GM19468 (cell line): ENCODE measurements at regions not wholly inside any gene's neighbourhood (a gene's known extent, or its start where the extent isn't known, plus 50 kb on each side); places are given as distances from the start of the nearest gene placed in this dataset.

ENCODE experiments used
- ATAC-seq: cut with Tn5 transposase; IDR thresholded peaks from one replicate; pipeline ENCODE4 v1.9.1; 2021; ENCODE audit warnings: mild to moderate bottlenecking, moderate library complexity, moderate number of reproducible peaks; ENCODE audit not compliant: unreplicated experiment; ENCODE audit errors: extremely low read depth

DNA sequence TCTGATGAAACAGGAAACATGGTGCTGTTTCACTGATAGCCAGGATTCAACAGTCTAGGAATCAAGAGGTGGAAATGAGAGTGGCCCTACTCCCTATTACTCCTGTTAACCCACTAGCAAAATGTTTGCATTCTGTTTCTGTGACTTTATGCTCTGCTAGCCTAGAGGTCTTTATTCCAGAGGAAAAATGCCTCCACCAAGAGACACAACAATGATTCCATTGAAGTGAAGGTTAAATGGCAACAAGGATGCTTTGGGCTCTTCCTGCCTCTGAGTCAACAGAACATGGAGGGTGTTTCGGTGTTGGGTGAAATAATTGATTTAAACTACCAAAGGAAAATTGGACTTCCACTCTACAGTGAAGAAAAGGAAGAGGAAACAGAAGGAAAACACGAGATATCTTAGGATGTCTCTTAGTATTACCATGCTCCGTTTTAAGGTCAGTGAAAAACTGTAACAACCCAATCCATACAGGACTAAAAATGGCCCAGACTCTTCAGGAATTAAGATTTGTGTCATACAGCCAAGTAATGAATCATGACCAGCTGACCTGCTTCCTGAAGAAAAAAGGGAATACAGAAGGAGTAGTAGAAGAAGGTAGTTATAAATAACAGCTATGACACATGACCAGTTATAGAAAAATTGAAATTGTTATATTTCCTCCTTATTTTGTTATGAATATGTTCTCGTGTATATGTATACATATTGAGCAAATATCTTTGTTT is 1237.8 kb downstream of the NCAM2 start:
- no peak for ATAC-seq

DNA sequence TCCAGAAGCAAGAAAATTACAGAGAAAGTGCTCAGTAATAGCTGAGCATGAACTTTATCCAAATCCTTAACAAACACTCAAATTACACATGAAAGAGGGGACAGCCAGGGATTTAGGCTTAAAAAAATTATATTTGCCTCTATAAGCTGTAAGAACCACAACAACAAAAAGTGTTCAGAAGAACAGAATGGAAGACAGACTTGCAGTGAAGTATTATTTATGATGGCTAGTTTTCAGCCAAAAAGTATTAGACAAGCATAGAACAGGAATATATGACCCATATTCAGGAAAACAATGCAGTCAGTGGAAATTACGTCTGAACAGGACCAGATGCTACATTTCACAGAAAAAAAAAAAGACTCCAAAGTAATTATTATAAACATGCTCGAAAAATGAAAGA is 1246.3 kb downstream of the NCAM2 start:
- no peak for ATAC-seq

GRCh38 chr21:22250355-22250754 is 1252.1 kb downstream of the NCAM2 start:
- ATAC-seq = no peak

DNA sequence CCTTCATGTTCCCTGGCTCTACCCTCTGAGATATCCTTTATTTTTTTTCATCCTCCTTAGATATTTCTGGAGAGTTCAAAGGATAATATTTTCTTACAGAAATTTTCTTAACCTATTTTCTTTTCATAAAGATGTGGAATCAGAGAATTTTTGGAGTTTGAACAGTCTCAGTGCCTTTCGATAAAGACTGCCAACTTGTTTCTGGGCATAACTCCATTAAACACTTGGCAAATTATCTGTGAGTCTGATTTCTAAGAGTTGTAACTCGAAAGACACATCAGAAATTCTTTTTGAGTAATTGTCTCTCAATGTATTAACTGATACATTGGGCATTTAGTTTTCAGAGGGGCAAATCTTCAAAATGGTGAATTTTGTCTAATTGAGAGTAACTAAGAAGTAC is 1255.6 kb downstream of the NCAM2 start:
- ATAC-seq = no peak

DNA sequence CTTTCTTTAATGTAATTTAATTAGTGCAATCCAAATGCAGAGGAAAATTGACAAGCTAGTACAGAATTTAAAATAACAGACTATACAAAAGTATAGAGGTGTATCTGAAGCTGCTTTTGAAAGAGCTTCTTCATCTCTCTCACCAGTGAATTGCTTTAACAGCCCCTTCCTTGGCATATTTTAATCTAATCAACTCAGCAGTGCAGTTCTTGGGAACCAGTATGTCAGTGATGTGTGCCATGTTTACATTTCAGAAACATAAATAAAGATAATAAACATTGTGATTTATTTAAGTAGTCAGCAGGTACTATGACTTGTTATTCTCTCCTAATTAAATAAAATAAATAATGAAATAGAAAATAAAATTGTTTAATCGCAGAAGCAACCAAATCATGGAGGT is 1260.6 kb downstream of the NCAM2 start:
- ATAC-seq = no peak

DNA sequence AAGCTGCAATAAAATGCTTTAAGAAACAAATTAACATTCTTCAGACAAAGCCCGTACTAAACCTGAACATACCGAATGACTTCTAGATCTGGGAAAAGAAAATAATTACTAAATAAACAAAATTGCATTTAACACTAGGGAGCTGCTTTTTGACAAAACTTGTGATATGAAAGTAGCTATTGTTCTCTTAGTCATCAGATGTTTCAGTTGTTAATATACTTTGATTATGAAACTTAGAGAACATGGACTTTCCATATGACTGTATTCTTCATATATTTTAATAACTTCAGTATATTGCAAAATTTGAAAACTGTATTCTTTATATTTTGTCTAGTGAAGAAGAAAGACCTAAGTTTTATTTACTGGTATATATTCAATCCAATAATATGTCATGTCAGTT is 1262.1 kb downstream of the NCAM2 start:
- no peak for ATAC-seq

GRCh38 chr21:22263890-22264289 is 1265.7 kb downstream of the NCAM2 start:
- ATAC-seq = no peak

DNA sequence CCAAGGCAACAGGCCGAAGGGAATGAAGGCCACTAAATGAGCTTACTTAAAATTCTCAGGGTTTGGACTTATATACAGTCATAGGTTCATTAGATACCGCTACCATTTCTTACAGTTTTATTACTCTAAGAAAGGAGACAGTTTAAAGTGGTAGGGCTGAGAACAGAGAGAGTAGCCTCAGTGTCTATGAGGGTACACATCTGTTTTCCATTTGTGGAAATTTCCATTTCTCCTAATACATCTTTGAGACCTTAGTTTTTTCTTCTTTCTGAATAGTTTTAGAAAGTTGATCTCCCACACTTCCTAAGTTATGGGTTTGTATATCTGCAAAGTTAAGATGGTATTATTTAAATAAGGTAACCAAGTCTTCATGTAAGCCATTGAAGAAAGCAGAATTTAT is 1279.1 kb downstream of the NCAM2 start:
- no peak for ATAC-seq

- ATAC-seq = no peak
Measured at GRCh38 chr21:22278366-22278765, 1280.2 kb downstream of the NCAM2 start.

DNA sequence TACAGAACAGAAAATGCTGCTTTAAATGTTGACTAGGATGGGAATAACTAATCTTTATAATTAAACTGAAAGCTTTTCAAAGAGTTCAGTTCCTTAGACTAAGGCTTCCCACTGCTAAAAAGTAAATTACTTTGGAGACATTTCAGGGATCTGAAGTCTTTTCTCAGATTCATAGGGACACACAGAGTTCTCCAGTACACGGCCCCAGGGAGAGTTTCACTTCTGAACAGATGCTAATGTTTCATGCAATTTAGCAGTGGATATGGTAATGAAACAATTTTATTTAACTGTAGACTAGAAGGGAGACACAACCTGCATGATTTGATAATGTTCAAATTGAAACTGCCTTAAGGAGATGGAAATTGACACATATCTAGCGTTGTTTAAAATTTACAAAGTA is 1282.6 kb downstream of the NCAM2 start:
- no peak for ATAC-seq

GRCh38 chr21:22288885-22289499 is 1290.8 kb downstream of the NCAM2 start:
- ATAC-seq = no peak

DNA sequence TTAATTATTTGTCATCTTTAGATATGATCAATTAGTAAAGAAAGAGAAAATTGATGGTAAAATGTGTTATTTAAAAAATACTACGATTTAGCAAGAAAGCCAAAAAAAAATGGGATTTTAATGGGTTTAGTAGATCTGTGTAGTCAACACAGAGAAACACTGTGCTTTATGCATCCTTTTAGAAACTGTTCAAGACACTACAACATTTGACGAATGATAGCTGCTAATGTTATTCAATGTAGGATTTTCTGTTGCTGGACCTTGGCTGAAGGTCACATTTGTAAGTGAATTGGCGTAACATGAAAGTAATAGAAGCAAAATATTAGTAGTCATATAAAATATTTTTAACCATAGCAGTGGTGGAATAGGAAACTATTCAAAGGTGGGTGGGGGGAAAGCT is 1293.9 kb downstream of the NCAM2 start:
- ATAC-seq = no peak

- no peak for ATAC-seq
Measured at GRCh38 chr21:22297575-22297974, 1299.4 kb downstream of the NCAM2 start.

GRCh38 chr21:22311741-22312462 is 1313.7 kb downstream of the NCAM2 start:
- ATAC-seq = no peak

DNA sequence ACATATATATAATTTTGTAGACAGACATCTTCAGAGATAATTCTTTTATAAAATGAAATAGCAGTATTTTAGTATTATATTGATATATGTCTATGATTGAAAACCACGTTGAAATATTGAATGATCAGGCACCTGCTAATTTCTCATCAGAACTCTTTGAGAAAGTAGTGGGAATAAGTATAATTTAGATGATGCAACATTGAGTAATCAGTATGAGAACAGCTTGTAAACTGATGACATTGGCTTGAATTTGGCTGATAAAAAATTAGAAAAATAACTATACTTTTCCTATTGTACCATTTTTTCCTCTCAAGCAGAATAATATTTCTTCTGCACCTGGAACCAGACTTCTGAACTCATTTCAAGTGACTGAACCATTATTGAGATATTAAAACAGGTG is 1316.8 kb downstream of the NCAM2 start:
- no peak for ATAC-seq

DNA sequence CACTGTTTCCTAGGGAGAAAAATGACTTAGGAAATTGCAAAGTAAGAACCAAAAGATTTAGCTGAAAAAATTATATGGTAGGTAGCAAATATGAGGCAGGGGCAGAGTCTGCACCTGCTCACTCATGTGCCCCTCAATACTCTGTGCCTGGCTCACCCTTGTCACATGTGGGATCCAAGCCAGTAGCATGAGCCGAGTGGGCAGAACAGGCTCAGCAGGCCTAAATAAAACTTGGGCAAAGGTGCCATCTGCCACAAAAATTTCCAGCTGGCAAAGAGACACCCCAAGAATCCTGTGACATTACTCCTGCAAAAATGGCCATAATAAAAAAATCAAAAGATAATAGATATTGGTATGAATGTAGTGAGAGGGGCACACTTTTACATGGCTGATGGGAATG is 1321.2 kb downstream of the NCAM2 start:
- ATAC-seq = no peak

DNA sequence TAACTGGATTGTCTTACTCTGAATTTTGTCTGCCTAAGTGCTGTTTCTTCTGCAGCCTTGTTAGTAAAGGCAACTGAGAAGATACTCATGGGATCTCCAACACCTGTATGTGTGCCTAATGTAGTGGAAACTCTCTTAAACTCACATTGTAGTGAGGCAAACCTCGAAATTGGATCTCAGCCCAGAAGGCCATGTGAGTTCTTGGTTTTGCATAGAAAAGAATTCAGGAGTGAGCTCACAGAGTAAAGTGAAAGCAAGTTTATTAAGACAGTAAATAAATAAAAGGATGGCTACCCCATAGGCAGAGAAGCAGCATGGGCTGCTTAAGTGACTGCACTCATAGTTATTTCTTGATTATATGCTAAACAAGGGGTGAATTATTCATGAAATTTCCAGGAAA is 1344.7 kb downstream of the NCAM2 start:
- ATAC-seq = peak; percentile 52

GRCh38 chr21:22343303-22343702 is 1345.1 kb downstream of the NCAM2 start:
- no peak for ATAC-seq

DNA sequence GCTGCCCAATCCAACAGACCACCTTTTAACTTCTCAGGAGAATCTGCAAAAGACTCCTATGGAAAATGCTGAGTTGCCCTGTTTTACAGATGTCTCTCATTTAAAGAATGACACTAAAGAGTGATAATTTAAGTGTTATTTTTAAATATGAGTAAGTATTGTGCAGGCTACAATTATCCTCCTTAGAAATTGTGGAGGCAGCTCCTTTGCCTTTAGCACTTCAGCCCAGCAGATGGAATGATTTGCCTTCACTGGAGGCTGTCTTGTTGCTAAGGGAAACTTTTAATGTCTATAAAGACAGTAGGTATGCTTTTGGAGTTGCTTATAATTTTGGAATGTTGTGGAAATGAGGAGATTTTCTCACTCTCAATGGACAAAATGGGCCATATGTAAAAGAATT is 1345.5 kb downstream of the NCAM2 start:
- no peak for ATAC-seq

GRCh38 chr21:22345624-22346023 is 1347.4 kb downstream of the NCAM2 start:
- no peak for ATAC-seq

DNA sequence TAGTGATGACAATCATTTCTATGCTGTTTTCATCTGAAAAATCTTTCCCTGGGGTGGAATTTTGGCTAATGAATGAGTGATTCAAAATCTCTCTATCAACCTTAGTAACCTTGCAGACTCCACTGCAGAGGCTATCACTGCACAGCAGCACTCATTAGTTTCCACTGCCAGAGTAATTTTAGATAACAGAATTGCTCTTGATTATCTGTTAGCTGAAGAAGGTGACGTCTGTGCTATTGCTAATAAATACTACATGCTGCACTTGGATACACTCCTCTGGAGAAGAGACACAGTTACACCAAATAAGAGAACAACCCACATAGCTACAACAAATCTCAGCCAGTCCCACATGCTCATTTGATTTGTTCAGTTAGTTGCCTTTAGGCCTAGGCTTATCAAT is 1348.4 kb downstream of the NCAM2 start:
- ATAC-seq = no peak

GRCh38 chr21:22351076-22351475 is 1352.9 kb downstream of the NCAM2 start:
- ATAC-seq = no peak
